SU-DHL-6 (cell line): ENCODE measurements at regions not wholly inside any gene's neighbourhood (a gene's known extent, or its start where the extent isn't known, plus 50 kb on each side); places are given as distances from the start of the nearest gene placed in this dataset.

ENCODE experiments used
- H2AFZ ChIP-seq: fragments of 200-600 bp; sonication (generic); 2 replicates; pipeline ENCODE4 v1.6.1; 2014; ENCODE audit warnings: low read depth, mild to moderate bottlenecking, moderate library complexity, mixed read lengths, antibody characterized with exemption, low read length; ENCODE audit not compliant: severe bottlenecking
- H3F3A ChIP-seq: fragments of 200-600 bp; shearing (Covaris generic); 2 replicates; pipeline ENCODE4 v1.6.0; 2016; ENCODE audit warnings: antibody characterized with exemption, mild to moderate bottlenecking; ENCODE audit not compliant: insufficient read depth
- H3K27ac ChIP-seq: fragments of 200-600 bp; sonication (generic); 2 replicates; pipeline ENCODE4 v1.5.1; 2016; ENCODE audit warnings: low read depth, mild to moderate bottlenecking, low read length, moderate library complexity, mixed read lengths
- H3K27me3 ChIP-seq: fragments of 200-600 bp; sonication (generic), shearing (Covaris generic); 2 replicates; pipeline ENCODE4 v1.6.0; 2014; ENCODE audit warnings: mild to moderate bottlenecking, low read length
- H3K36me3 ChIP-seq: fragments of 200-600 bp; sonication (generic); 2 replicates; pipeline ENCODE4 v1.6.1; 2014; ENCODE audit warnings: mild to moderate bottlenecking, low read length, mixed read lengths
- H3K4me2 ChIP-seq: fragments of 300-600, 200-600 bp; shearing (Covaris generic), sonication (generic); 2 replicates; pipeline ENCODE4 v1.6.0; 2014; ENCODE audit warnings: low read length, low read depth, mild to moderate bottlenecking; ENCODE audit not compliant: poor library complexity, severe bottlenecking
- H3K4me3 ChIP-seq: fragments of 200-600 bp; sonication (generic); 2 replicates; pipeline ENCODE4 v1.5.1; 2014; ENCODE audit warnings: antibody characterized with exemption, low read length, mild to moderate bottlenecking, mixed read lengths; ENCODE audit not compliant: insufficient read depth, poor library complexity, severe bottlenecking
- H3K79me2 ChIP-seq: fragments of 200-600 bp; sonication (generic); 2 replicates; pipeline ENCODE4 v1.6.1; 2014; ENCODE audit warnings: mild to moderate bottlenecking, low read length, moderate library complexity; ENCODE audit not compliant: insufficient read depth
- H3K9ac ChIP-seq: fragments of 200-600 bp; sonication (generic); 2 replicates; pipeline ENCODE4 v1.7.0; 2014; ENCODE audit warnings: mild to moderate bottlenecking, low read length
- H3K9me2 ChIP-seq: fragments of 200-600 bp; sonication (generic); replicated peaks from 2 replicates; pipeline ENCODE4 v1.6.1; 2014; ENCODE audit warnings: low read length; ENCODE audit not compliant: insufficient read depth
- H3K9me3 ChIP-seq: fragments of 200-600 bp; sonication (generic); 2 replicates; pipeline ENCODE4 v1.6.1; 2014; ENCODE audit warnings: low read length, mixed read lengths; ENCODE audit not compliant: insufficient read depth
- H4K20me1 ChIP-seq: fragments of 200-600 bp; sonication (generic); 2 replicates; pipeline ENCODE4 v1.6.1; 2014; ENCODE audit warnings: low read depth, mild to moderate bottlenecking, antibody characterized with exemption, low read length, moderate library complexity, mixed read lengths
- CTCF ChIP-seq: fragments of 200-600 bp; sonication (generic); IDR thresholded peaks from one replicate; pipeline ENCODE4 v1.5.1; 2017; ENCODE audit warnings: antibody characterized with exemption, mild to moderate bottlenecking, low read length, moderate library complexity; ENCODE audit not compliant: insufficient read depth, poor library complexity, severe bottlenecking
- EZH2phosphoT487 ChIP-seq: fragments of 200-600 bp; sonication (generic), shearing (Covaris generic); conservative IDR thresholded peaks from 2 replicates; pipeline ENCODE4 v1.6.1; 2018; ENCODE audit warnings: mild to moderate bottlenecking, antibody characterized with exemption, low read length, moderate library complexity, mixed read lengths

DNA sequence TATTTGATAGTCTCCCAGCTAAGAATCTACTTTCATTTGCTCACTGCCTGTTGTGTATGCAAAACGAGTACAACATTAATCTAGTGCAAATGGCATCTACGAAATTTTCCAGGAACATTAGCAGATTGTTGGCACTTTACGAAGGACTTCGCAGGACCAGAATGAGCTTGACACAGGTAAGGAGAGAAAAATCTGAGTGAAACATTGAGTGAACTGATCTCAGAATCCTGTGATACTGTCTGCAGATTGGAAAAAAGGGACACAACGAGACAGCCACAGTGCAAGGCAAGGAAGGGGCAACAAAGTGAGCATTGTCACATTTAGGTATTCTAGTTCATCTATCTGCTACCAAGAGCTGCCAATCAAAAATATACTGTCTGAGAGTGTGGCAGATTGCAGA lies 350.5 kb downstream of the ZNF608 start:
- no peak overlapping the region for H3K4me2 ChIP-seq
- no peaks in the 10 kb centered on the region for H3K79me2 ChIP-seq
- no peaks in the 10 kb centered on the region for H4K20me1 ChIP-seq
- TF ChIP-seq EZH2phosphoT487 = no peak
- TF ChIP-seq CTCF = no peak
- H3K9me2 ChIP-seq = no peaks in the 10 kb centered on the region
- no peak overlapping the region for H2AFZ ChIP-seq
- no peaks in the 10 kb centered on the region for H3F3A ChIP-seq
- H3K27me3 ChIP-seq = no peaks in the 10 kb centered on the region
- H3K27ac ChIP-seq = no peak overlapping the region
- peaks cover 1% of the 10 kb centered on the region; the same call in 1 of the 2 replicates for H3K9me3 ChIP-seq
- no peak overlapping the region for H3K4me3 ChIP-seq
- 0 out of 2 replicates have a peak, but pooled peaks cover under 1% of the 10 kb centered on the region for H3K36me3 ChIP-seq
- H3K9ac ChIP-seq = no peak overlapping the region

DNA sequence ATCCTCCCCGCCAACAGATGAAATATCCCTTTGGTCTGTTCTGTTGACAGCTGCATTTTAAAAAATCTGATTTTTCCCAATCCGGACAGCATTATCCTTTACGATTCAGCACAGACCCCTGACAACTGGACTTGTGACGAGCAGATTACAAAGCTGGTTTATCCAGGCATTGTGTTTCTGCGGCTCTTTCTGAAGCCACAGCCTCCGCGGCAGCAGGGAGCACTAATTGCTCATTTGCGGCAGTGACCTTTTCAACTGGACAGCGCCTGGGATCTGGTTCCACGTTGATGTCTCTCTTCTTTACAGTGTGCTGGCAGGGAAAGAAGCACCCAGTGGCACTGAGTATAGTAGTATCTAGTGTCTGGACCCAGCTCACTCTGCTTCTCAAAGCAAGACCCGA lies 351.2 kb downstream of the ZNF608 start:
- H3K9me3 ChIP-seq = peaks cover 7% of the 10 kb centered on the region; the same call in 1 of the 2 replicates
- no peak overlapping the region for H3K4me2 ChIP-seq
- H3K27ac ChIP-seq = no peak overlapping the region
- H3K4me3 ChIP-seq = no peak overlapping the region
- no peaks in the 10 kb centered on the region for H3F3A ChIP-seq
- no peak for TF ChIP-seq CTCF
- no peak for TF ChIP-seq EZH2phosphoT487
- no peak overlapping the region for H2AFZ ChIP-seq
- no peaks in the 10 kb centered on the region for H3K79me2 ChIP-seq
- 0 out of 2 replicates have a peak, but pooled peaks cover 3% of the 10 kb centered on the region for H3K36me3 ChIP-seq
- H3K9me2 ChIP-seq = no peaks in the 10 kb centered on the region
- no peaks in the 10 kb centered on the region for H4K20me1 ChIP-seq
- H3K27me3 ChIP-seq = no peaks in the 10 kb centered on the region
- H3K9ac ChIP-seq = no peak overlapping the region

DNA sequence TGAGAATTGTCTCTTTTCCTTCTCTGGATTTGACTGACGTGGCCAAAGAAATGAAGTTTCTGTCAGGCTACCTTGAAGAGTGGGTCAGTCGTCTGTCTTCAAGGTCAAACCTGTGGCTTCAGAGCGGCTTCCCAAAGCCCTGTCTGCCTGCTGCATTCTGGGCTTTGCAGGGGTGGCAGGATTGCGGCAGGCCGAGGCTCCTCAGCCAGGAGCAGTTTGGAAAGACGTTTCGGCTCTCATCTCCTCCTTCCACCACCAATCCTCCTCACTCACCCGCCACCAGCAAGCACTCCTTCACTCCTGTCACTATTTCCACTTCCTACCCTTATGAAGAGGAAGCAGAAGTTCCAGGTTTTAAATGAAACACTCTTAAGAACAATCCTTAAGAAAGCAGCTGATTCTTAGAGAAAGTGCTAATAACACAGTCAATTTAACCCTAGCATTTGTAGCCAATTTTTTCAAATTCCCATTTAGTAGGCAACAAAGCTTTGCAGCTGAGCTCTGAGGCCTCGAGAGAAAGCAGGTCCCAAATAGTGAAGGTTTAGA lies 351.7 kb downstream of the ZNF608 start:
- no peak for TF ChIP-seq CTCF
- TF ChIP-seq EZH2phosphoT487 = no peak
- Histone ChIP-seq H3K4me2 (no peak overlapping the region), H3K4me3 (no peak overlapping the region), H4K20me1 (no peaks in the 10 kb centered on the region), H3K27ac (no peak overlapping the region), H3K9ac (no peak overlapping the region), H3K79me2 (no peaks in the 10 kb centered on the region), H3K36me3 (0 out of 2 replicates have a peak, but pooled peaks cover 3% of the 10 kb centered on the region), H3K9me2 (no peaks in the 10 kb centered on the region), H3K27me3 (no peaks in the 10 kb centered on the region), H3F3A (no peaks in the 10 kb centered on the region), H3K9me3 (peaks cover 11% of the 10 kb centered on the region; the same call in 1 of the 2 replicates), H2AFZ (no peak overlapping the region)
